Muscle layer of duodenum (tissue), 2 donors: ENCODE measurements at regions not wholly inside any gene's neighbourhood (a gene's known extent, or its start where the extent isn't known, plus 50 kb on each side); places are given as distances from the start of the nearest gene placed in this dataset.

Experiments used
- H3K27ac ChIP-seq: one replicate; pipeline ENCODE4 v1.7.0; 2013; ENCODE audit warnings: mild to moderate bottlenecking, low read length
- H3K27me3 ChIP-seq: one replicate; pipeline ENCODE4 v1.7.0; 2013; ENCODE audit warnings: low read depth, mild to moderate bottlenecking, control low read depth, low read length
- H3K36me3 ChIP-seq, 2 donors: one replicate each; pipeline ENCODE4 v1.7.0; 2013; ENCODE audit warnings: low read length in 2 of 2, control low read depth in 1 of 2, mild to moderate bottlenecking in 1 of 2; ENCODE audit not compliant: insufficient read depth in 2 of 2, control insufficient read depth in 1 of 2
- H3K4me1 ChIP-seq, 2 donors: one replicate each; pipeline ENCODE4 v1.7.0; 2013; ENCODE audit warnings: low read length in 2 of 2, mild to moderate bottlenecking in 2 of 2, control low read depth in 1 of 2, moderate library complexity in 1 of 2; ENCODE audit not compliant: insufficient read depth in 2 of 2, control insufficient read depth in 1 of 2
- H3K4me3 ChIP-seq, 2 donors: one replicate each; pipeline ENCODE4 v1.7.0; 2013; ENCODE audit warnings: low read length in 2 of 2, low read depth in 1 of 2, mild to moderate bottlenecking in 1 of 2
- H3K9me3 ChIP-seq, 2 donors: one replicate each; pipeline ENCODE4 v1.7.0; 2013; ENCODE audit warnings: low read length in 2 of 2, control low read depth in 1 of 2, mild to moderate bottlenecking in 1 of 2; ENCODE audit not compliant: control insufficient read depth in 1 of 2
- donor health status: healthy.

GRCh38 chr7:12741951-12742575 is 54.6 kb downstream of the ARL4A start:
- Histone ChIP-seq H3K36me3 (no peaks in the 10 kb centered on the region), H3K9me3 (no peaks in the 10 kb centered on the region), H3K27me3 (no peaks in the 10 kb centered on the region)

DNA sequence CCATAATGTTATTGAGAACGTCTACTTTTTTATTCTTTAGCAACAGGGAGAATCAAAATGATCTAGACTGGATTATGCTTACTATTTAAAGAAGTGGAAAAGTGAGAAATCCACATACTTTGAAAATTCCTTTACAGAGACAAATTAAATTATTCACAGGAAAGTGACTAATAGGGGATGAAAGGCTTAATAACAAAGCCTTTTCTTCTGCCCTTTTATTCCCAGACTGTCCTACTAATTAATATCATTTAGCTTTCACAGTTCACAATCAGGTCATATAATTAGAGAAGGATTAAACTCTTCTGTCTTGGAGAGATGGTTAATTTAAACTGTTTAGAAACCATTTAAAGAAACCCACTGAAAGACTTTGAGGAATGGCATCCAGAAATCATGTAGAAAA is 58.8 kb downstream of the ARL4A start:
- Histone ChIP-seq H3K36me3 (no peaks in the 10 kb centered on the region), H3K27ac (no peak overlapping the region), H3K9me3 (no peaks in the 10 kb centered on the region), H3K4me3 (no peak overlapping the region), H3K27me3 (no peaks in the 10 kb centered on the region), H3K4me1 (no peaks in the 10 kb centered on the region)

More at GRCh38 chr7:12741951-12742575, 54.6 kb downstream of the ARL4A start:
- H3K4me1 ChIP-seq, result no peaks in the 10 kb centered on the region
- H3K27ac ChIP-seq, result no peak overlapping the region
- H3K4me3 ChIP-seq, result no peak overlapping the region

GRCh38 chr7:12747687-12748306 is 60.4 kb downstream of the ARL4A start:
- H3K27me3 ChIP-seq, result no peaks in the 10 kb centered on the region
- H3K9me3 ChIP-seq, result no peaks in the 10 kb centered on the region
- no peaks in the 10 kb centered on the region for H3K4me1 ChIP-seq
- H3K36me3 ChIP-seq, result no peaks in the 10 kb centered on the region
- no peak overlapping the region for H3K27ac ChIP-seq
- H3K4me3 ChIP-seq, result no peak overlapping the region

GRCh38 chr7:12749069-12749468 is 61.6 kb downstream of the ARL4A start:
- Histone ChIP-seq H3K27me3 (no peaks in the 10 kb centered on the region), H3K9me3 (no peaks in the 10 kb centered on the region), H3K4me3 (no peak overlapping the region), H3K4me1 (no peaks in the 10 kb centered on the region), H3K27ac (no peak overlapping the region), H3K36me3 (no peaks in the 10 kb centered on the region)

DNA sequence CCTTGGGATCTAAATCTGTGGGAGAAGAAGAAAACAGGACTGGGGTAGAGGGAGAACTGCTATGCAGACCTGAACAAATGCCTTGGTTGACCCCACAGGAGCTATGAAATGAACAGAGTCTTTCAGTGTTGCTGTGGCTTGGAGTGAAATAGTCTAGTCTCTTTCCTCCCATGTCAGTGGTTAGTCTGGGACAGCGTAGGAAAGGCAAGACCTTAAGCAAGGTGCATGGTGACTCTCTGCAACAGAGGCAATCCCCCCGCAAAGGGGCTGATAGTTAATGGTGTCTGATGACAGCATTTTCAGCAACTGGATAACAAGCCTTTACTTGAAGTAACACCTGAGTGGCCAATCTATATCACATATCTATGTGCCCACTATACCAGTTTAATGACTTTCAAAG is 62.3 kb downstream of the ARL4A start:
- Histone ChIP-seq H3K9me3 (no peaks in the 10 kb centered on the region), H3K4me1 (no peaks in the 10 kb centered on the region), H3K27ac (no peak overlapping the region), H3K36me3 (no peaks in the 10 kb centered on the region), H3K4me3 (no peak overlapping the region), H3K27me3 (no peaks in the 10 kb centered on the region)

- H3K27ac ChIP-seq, result no peak overlapping the region
- H3K4me3 ChIP-seq, result no peak overlapping the region
- H3K27me3 ChIP-seq, result no peaks in the 10 kb centered on the region
Measured at GRCh38 chr7:12751764-12752163, 64.3 kb downstream of the ARL4A start.

DNA sequence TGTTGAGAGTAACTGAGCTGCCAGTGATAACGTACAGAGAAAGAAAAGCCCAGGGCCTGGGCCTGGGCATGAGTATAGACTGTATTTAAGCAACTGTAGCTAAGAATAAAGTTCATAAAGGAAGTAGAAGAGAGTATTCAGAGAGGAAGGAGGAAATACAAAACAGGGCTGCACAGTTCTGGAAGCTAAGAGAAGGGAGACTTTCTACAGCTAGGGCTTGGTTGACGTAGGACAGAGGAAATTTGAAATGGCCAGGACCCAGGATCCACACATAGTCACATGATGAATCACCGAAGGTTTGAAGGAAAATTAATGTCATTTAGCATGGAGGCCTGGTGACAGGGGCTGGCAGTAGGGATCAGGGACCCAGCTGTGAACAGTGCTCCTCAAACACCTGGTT is 66.7 kb downstream of the ARL4A start:
- Histone ChIP-seq H3K4me1 (no peaks in the 10 kb centered on the region), H3K36me3 (no peaks in the 10 kb centered on the region), H3K27ac (no peak overlapping the region), H3K4me3 (no peak overlapping the region), H3K27me3 (no peaks in the 10 kb centered on the region), H3K9me3 (no peaks in the 10 kb centered on the region)

More at GRCh38 chr7:12751764-12752163, 64.3 kb downstream of the ARL4A start:
- Histone ChIP-seq H3K36me3 (no peaks in the 10 kb centered on the region), H3K9me3 (no peaks in the 10 kb centered on the region), H3K4me1 (no peaks in the 10 kb centered on the region)

DNA sequence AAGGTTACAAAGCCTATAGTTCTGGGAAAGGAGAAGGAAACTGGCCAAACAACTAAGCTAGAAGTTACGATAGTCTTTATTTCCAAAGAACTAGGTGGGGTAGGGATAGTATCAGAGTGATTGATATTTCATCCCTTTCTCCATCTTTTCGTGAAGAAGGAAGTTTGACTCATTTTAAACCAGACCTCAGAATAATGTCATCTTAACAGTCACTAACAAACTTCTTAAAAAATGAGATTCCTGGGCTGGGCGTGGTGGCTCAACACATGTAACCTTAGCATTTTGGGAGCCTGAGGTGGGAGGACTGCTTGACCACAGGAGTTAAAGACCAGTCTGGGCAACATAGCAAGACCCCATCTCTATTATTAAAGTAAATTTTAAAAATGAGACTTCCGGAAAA is 69.4 kb downstream of the ARL4A start:
- Histone ChIP-seq H3K36me3 (no peaks in the 10 kb centered on the region), H3K4me1 (no peaks in the 10 kb centered on the region), H3K27ac (no peak overlapping the region), H3K27me3 (no peaks in the 10 kb centered on the region), H3K9me3 (no peaks in the 10 kb centered on the region), H3K4me3 (no peak overlapping the region)

DNA sequence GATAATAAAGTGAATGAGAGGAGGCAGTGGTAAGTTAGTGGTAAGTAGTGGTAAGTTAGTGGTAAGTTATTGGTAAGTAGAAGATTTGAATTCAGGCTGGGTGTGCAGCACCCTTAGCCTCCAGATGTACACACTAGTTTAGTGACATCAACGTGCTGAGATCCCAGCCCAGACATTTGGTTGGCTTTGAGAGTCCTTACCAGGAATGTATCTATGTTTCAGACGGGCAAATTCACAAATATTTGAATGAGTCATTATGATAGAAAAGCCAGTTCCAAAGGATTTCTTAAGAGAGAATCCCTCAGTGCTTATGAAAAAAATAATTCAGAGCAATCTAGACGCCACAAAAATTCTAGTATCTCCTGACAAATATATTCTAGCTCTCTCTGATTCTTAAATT is 70.0 kb downstream of the ARL4A start:
- Histone ChIP-seq H3K36me3 (no peaks in the 10 kb centered on the region), H3K27me3 (no peaks in the 10 kb centered on the region), H3K9me3 (no peaks in the 10 kb centered on the region), H3K27ac (no peak overlapping the region), H3K4me3 (no peak overlapping the region), H3K4me1 (no peaks in the 10 kb centered on the region)

- no peaks in the 10 kb centered on the region for H3K36me3 ChIP-seq
- no peaks in the 10 kb centered on the region for H3K9me3 ChIP-seq
Measured at GRCh38 chr7:12759151-12759550, 71.7 kb downstream of the ARL4A start.

DNA sequence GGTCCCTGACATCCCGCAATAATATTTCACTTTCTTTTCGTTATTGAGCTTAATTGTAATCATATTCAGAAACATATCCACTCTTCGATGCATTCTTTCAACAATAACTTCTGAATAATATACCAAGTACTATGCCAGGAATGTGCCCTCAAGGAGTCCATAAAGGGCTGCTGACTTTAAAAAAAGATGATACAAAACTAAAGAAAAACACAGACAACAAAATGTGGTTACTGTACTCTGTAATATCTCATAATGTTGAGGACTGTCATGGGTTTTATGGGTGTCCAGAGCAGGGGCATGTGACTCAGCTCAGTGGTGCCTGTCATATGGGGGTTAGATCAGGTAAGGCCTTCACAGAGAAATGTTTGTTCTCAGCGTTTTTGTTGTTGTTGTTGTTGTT is 73.7 kb downstream of the ARL4A start:
- Histone ChIP-seq H3K27me3 (no peaks in the 10 kb centered on the region), H3K4me1 (no peaks in the 10 kb centered on the region), H3K9me3 (no peaks in the 10 kb centered on the region), H3K27ac (no peak overlapping the region), H3K36me3 (no peaks in the 10 kb centered on the region), H3K4me3 (no peak overlapping the region)

More at GRCh38 chr7:12759151-12759550, 71.7 kb downstream of the ARL4A start:
- Histone ChIP-seq H3K27ac (no peak overlapping the region), H3K4me3 (no peak overlapping the region), H3K4me1 (no peaks in the 10 kb centered on the region), H3K27me3 (no peaks in the 10 kb centered on the region)

DNA sequence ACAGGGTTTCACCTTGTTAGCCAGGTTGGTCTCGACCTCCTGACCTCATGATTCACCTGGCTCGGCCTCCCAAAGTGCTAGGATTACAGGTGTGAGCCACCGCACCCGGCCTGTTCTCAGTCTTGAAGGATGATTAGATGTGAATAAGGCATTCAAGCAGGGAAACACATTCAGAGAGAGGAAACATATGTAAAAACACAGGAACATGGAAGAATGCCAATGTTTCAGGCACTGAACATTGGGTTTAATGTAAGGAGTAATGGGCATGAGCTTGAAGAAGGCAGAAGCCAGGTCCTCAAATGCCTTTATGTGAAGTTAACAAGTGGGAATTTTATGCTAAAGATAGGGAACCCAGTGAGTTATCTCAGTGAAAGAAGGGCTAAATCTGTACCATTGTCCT is 74.3 kb downstream of the ARL4A start:
- no peaks in the 10 kb centered on the region for H3K4me1 ChIP-seq
- no peak overlapping the region for H3K4me3 ChIP-seq
- no peaks in the 10 kb centered on the region for H3K9me3 ChIP-seq
- no peaks in the 10 kb centered on the region for H3K27me3 ChIP-seq
- H3K36me3 ChIP-seq, result no peaks in the 10 kb centered on the region
- H3K27ac ChIP-seq, result no peak overlapping the region
